ENCODE measurements at regions not wholly inside any gene's neighbourhood (a gene's known extent, or its start where the extent isn't known, plus 50 kb on each side); places are given as distances from the start of the nearest gene placed in this dataset.

- H3K9me1 ChIP-seq (ENCODE audit: control insufficient read depth, insufficient read depth, low read length), result no peaks in the 10 kb centered on the region
- no peak overlapping the region for H2AFZ ChIP-seq (ENCODE audit: low read depth, low read length)
- no peaks in the 10 kb centered on the region for H3K9me3 ChIP-seq (replicated peaks; ENCODE audit: control insufficient read depth, insufficient read depth, low read depth, low read length)
- 28% methylated on average over 3 of the region's 3 CpGs for WGBS (ENCODE audit: insufficient coverage, low coverage, missing lambda C conversion rate)
- BruUV-seq (replicated peaks), result no TSS peak
- ATAC-seq, result no peak
- H3K4me2 ChIP-seq (ENCODE audit: insufficient read depth, low read length), result no peak overlapping the region
- H3K27ac ChIP-seq (ENCODE audit: extremely low read depth, low read depth, low read length), result no peak overlapping the region
- H3K36me3 ChIP-seq (ENCODE audit: control insufficient read depth, insufficient read depth, low read length), result no peaks in the 10 kb centered on the region
- POLR2A ChIA-PET, result interaction anchor here (0.6 kb wide), 1 partner anchor 902 kb away, joined by 3 read pairs; no protein-coding TSS in a partner anchor
- CTCF ChIA-PET (ENCODE audit: low intra/inter-chr PET ratio), result no interaction called here
- H3K9ac ChIP-seq (ENCODE audit: insufficient read depth in 1 of 2, low read depth in 2 of 2, low read length in 2 of 2), result no peak overlapping the region
- in situ Hi-C loops (cut with MboI) (no loop called here), intact Hi-C loops (cut with micrococcal nuclease) (no loop called here)
- DNase-seq (ENCODE audit: extremely low read depth in 1 of 4, low spot score in 3 of 4), result no peak
- no peak for FAIRE-seq
- peaks cover 0 to 8% of the 10 kb centered on the region in 2 experiments; a peak in 3 of 5 replicates for H3K4me1 ChIP-seq (replicated peaks in 1 of 2; ENCODE audit: control insufficient read depth in 2 of 2, insufficient read depth in 2 of 2, low read length in 2 of 2)
- TF ChIP-seq FOXP4 (CRISPR knock-in tag; IDR thresholded peaks at IDR 0.05; ENCODE audit: borderline replicate concordance) (no peak), E2F1 (CRISPR knock-in tag; IDR thresholded peaks at IDR 0.05) (no peak), ZBTB26 (CRISPR knock-in tag; IDR thresholded peaks at IDR 0.05) (no peak), BCOR (IDR thresholded peaks at IDR 0.05) (no peak), SFPQ (IDR thresholded peaks at IDR 0.05; ENCODE audit: low read depth, low read length) (no peak), SMC3 (conservative IDR thresholded peaks at IDR 0.05; ENCODE audit: insufficient read depth, low read depth, low read length) (no peak), ZNF263 (CRISPR knock-in tag; IDR thresholded peaks at IDR 0.05; ENCODE audit: borderline replicate concordance) (no peak), TCFL5 (CRISPR knock-in tag; conservative IDR thresholded peaks at IDR 0.05) (no peak), MEF2D (tag; conservative IDR thresholded peaks at IDR 0.05; ENCODE audit: low read depth) (no peak), PML (IDR thresholded peaks at IDR 0.05; ENCODE audit: low read length) (no peak), BACH1 (tag; IDR thresholded peaks at IDR 0.05) (no peak)
- no peaks in the 10 kb centered on the region for H4K20me1 ChIP-seq (replicated peaks; ENCODE audit: control insufficient read depth, insufficient read depth, low read length)
- H3K79me2 ChIP-seq (ENCODE audit: control insufficient read depth, insufficient read depth, low read length), result no peaks in the 10 kb centered on the region
- H3K27me3 ChIP-seq (ENCODE audit: control insufficient read depth in 2 of 2, insufficient read depth in 2 of 2, low read length in 2 of 2), result no peaks in the 10 kb centered on the region
- H3K4me3 ChIP-seq, result no peak overlapping the region
Measured at GRCh38 chr12:75644472-75645072, 133.2 kb upstream of the KRR1 start.
